NCI-H2107 treated with DMSO at 0.1 percent for 48 hours (cell line): ENCODE measurements at regions not wholly inside any gene's neighbourhood (a gene's known extent, or its start where the extent isn't known, plus 50 kb on each side); places are given as distances from the start of the nearest gene placed in this dataset.
"Not testable (repeated sequence)": the region's sequence is repeated elsewhere in the genome, so short reads cannot be mapped to it uniquely, and the experiment has no call there.

Experiments used
- DNase-seq: peaks from one replicate; lab custom pipeline; 2025; ENCODE audit not compliant: unreplicated experiment; lab: John Stamatoyannopoulos, UW

DNA sequence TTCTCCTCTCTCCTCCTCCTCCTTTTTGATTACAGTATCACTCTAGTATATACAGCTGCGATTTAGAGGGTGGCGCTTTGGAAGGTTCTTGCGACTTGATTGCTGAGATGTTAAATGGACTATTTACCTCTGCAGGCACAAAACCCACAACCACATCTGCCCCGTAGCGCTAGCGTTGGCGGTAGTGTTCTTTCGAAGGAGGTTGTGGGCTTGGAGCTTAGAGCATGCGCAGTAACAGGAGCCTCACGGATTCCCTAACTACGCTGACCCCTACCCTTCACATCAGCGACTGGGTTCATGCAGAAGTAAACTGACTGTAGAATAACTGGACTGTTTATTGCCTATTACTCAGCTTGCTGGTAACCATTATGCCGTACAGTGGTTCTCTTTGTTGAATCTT lies 58.0 kb downstream of the CGGBP1 start:
- no peak for DNase-seq

DNA sequence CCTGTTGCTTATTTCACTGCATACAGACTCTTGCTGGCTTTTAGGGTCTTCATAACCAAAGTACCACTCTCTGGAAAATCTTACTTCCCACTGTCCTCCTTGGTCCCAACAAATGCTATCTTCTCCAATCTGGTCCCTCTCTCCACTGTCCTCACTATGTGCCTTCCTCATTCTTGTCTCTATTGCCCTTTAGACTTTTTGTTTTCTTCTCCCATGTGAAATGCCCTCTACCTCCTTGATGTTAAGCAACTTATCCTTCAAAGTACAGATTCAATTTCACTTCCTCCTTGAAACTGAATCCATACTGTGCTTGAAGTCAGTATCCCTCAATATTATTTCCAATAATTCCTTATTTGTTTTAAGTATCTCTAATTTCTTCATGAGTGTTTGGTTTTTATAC lies 60.8 kb downstream of the CGGBP1 start:
- DNase-seq: no peak

DNA sequence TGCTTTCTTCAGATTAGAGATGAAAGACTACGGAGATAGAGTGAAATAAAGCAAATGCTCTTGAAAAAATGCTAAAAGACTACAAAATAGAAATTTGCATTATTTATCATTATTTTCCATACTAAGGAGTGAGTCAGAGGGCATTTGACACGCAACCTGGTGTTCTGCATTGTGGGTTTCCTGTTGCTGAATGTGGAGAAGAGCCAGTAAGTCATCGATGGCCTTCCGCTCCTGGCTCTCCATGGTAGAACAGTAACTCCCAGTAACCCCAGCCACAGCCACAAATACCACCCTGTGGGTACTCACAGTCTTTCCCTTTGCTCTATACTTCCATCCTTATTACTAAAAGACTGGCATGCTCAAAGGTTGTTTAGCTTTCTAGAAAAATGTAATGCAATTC lies 61.5 kb downstream of the CGGBP1 start:
- DNase-seq: no peak

DNA sequence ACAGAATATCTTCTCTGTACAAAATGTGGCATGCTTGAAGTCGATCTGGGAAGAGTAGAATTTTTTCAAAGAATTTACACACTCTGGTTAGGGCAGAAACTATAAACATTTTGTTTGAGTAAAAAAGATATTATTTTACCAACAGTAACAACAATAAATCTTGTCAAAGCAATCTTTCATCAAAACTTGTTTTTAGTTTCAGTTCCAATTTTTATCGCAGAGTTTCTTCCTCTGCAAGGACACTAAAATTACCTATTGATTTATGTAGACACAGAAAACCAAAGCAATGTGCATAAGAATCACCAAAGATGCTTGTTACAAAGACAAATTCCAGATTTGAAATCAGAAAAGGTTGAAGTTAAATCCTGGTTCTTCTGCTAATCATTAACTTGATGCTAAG lies 61.9 kb downstream of the CGGBP1 start:
- no peak for DNase-seq

DNA sequence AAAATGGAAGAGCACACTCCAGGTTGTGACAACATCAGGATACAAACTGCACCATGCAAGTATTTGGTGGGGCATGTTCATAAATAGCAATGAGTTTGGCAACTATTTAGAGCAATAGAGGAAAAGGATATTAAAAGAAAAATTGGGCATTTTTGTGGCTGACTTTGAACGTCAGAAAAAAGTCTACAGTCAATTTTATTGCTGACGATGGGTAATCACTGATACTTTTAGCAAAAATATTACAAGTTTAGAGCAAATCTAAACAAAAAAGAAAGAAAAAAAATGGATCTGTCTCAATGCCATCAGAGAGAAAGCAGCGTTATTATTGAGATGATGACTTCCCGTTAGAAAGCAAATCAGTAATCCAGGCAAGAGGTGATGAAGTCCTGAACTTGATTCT lies 65.2 kb downstream of the CGGBP1 start:
- no peak for DNase-seq

DNA sequence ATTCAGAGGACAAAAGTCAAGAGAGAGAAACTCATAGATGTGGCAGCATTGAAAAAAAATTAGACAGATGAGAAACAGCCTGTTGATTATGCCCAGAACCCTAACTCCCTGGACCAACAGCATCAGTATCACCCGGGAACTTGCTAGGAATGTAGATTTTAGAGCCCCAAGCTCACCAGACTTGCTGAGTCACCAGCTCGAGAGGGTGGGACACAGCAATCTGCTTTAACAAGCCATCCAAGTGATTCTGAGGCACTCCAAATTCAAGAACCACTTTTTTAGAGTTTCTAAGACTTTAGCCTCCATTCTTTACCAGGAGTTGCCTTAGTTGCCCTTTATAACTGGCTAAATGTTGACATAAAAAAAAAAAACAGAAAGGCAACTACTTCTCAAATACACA lies 70.9 kb downstream of the CGGBP1 start:
- no peak for DNase-seq

DNA sequence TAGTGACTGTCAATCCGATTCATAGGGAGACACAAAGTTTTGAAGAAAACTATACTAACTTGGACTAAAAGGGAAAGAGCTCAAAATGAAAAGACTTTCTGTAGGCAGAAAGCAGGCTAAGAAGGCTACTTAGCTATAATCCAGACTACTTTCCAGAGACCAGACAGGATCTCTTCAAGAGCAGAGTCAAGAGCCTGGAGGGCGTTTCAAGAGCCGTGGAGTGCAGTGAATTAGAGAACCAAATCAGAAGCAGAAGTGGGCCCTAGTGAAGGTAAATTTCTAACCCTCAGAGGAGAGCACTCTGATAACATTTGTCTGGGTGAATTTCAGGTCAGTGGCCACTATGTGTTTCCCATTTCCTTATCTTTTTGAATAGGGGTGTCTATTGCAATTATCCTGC lies 76.4 kb downstream of the CGGBP1 start:
- no peak for DNase-seq

DNA sequence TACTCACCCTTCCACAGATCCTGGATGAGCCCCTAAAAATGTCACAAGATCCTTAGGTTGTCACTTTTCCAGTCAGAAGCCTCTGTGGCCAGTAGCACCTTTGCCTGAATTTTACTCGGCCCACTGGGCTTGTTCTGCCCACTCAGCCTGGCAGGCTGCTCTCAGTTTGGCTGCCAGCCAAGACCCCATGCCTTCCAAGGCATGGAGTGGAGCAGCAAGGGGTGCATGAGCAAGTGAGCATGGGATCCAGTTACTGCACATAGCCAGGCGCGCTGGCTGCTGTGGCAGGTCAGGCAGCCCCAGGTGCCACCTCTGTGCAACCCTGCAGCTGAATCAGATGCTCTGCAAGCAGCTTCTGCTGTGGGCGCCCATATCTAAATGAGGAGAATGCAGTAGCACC lies 79.3 kb downstream of the CGGBP1 start:
- no peak for DNase-seq

DNA sequence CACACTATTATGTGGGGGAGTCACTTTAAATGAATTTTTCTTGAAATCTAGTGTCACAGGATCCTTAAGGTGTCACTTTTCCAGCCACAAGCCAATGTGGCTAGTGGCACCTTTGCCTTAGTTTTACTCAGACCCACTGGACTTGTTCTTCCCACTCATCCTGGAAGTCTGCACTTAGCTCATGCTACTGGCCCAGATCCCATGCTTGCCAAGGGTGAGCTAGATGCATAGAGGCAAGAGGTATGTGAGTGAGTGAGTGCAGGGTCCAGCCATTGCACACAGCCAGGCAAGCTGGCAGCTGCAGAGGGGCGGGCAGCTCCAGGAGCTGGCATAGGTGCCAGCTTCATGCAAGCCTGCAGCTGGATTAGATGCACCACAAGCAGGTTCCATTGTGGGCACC lies 81.0 kb downstream of the CGGBP1 start:
- DNase-seq: no peak

DNA sequence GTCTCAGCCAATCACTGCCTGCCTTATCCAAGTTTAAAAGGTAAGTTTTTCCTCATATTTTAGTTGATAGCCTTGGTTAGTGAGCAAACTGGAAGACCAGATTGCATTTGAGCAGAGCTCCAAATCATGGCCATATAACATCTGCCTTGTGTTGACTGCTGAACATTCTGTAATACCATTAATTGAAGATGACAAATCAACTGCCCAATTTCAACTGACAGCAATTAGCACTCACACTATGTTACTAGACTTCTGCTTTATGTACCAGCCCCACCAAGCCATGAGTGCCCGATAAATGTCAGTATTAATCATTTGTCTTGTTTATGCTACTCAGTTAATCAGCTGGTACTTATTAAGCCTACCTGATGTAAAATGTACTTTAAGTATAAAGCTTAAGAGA lies 83.1 kb downstream of the CGGBP1 start:
- no peak for DNase-seq

DNA sequence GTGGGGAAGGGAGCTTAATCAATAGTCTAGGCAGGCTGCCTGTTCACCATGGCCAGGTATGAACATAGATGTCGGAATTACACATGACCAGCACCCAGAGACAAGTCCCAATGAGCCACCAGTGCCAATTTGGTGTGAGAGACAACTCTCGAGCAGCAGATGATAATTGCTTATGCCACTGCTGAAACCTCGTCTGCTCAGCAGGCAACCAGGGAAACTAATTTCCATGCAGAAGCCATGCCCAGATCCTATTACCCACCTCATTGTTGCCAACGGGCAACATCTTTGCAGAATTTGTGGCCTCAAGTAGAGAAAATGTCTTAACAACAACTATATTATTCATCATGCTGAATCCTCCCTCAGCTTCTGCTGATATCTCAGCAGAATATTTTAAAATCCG lies 84.9 kb downstream of the CGGBP1 start:
- DNase-seq: no peak

DNA sequence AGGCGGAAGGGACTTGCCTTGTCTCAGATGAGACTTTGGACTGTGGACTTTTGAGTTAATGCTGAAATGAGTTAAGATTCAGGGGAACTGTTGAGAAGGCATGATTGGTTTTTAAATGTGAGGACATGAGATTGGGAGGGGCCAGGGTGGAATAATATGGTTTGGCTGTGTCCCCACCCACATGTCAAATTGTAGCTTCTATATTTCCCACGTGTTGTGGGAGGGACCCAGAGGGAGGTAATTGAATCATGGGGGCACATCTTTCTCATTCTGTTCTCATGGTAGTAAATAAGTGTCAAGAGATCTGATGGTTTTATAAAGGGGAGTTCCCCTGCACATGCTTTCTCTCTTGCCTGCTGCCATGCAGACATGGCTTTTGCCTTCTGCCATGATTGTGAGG lies 89.2 kb downstream of the CGGBP1 start:
- no peak for DNase-seq

DNA sequence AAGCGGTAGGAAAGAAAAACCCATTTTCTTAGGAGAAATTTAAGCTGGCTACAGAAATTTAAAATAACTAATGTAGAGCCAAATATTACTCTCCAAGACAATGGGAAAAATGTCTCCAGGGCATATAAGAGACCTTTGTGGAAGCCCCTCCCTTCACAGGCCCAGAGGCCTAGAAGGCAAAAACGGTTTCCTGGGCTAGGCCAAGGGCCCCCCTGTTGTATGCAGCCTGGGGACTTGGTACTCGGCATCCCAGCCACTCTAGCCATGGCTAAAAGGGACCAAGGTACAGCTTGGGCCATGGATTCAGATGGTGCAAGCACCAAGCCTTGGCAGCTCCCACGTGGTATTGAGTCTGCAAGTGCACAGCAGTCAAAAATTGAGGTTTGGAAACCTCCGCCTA lies 90.1 kb downstream of the CGGBP1 start:
- DNase-seq: no peak

DNA sequence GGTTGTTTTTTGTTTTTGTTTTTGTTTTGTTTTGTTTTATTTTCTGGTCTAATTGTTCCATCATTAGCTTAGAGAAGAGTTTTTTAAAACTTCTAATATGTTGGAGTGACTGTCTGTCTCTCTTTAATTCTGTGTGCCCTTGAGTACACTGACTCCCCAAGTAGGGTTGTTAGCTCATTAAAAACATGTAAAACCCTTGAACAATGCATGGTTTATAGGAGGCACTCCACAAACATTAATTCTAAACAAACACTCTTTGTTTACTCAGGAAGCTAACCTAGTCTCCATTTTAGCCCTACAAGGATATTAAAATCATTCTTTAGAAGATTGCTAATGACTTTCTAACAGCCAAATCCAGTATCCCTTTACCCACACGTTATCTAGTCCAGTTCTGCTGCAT lies 100.5 kb downstream of the CGGBP1 start:
- DNase-seq: no peak

DNA sequence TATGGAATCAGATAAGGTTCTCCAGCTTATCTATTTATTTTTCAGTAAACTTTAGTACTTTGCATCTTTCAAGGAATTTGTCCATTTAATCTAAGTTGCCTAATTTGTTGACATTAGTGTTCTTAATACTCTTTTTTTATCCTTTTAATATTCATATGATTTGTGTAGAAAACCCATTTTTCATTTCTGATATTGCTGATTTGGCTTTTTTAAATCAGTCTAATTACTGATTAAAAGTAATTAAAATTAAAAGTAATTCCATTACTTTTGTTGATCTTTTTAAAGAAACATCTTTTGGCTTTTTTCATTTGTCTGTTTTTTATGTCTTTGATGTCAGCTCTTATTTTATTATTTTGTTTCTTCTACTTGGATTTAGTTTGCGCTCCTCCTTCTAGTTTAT lies 101.2 kb downstream of the CGGBP1 start:
- DNase-seq: no peak

DNA sequence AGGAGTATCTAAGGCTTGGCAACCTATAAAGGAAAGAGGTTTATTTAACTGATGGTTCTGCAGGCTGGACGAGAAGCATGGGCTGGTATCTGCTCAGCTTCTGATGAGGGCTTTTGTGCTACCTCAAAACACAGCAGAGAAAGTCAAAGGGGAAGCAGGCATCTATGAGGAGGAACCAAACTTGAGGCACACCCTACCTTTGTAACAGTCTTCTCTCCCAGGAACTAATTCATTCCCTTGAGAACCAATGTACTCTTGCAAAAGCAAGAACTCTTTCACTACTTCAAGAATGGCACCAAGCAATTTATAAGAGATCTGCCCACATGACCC lies 109.0 kb downstream of the CGGBP1 start:
- no peak for DNase-seq

DNA sequence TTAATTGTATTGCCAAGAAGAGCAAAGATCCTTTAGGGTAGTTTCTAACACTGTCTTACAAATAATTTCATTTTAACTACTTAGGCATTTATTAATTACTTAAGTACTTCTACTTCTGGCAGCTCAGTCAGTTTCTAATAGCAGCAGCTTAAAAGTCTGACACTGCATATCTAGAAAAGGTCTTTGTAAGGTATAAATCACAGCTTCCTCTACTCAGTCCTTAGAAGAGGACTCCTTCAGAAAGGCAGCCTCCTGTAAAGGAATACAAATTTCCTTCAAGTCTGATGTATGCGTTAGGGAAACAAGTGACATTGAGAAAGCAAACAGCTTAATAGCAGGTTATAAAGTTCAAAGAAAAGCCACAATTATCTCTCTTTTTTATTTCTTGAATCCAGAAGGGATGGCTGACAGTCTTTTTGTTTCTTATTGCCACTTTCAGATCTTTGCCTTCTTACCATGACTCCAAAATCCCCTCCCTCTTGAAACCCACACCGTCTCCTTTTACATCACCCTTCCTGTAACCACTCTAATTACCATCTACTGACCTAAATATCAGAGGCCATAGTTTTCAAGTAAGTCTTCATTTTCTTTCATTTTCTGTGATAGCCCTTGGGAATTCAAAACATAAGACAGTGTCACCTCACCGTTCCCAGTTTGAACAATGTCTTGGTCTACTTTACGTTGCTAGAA lies 109.5 kb downstream of the CGGBP1 start:
- DNase-seq: no peak

DNA sequence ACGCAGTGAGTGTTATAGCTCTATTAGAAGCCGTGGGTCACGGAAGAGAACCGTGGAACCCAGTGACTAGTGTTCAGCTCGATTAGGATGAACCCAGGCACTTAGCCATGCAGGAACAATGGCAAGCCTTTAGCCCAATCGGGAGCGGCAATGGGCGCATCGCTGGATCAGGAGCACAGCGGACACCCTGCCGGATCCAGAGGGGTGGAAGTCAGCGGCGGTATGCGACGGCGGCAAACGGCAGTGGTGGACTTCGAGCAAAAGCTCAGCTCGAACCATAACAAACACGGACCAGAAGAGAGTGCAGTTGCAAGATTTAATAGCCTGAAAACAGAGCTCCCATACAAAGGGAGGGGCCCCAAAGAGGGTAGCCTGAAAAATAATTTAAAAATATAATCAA lies 112.8 kb downstream of the CGGBP1 start:
- DNase-seq: not testable (repeated sequence)

DNA sequence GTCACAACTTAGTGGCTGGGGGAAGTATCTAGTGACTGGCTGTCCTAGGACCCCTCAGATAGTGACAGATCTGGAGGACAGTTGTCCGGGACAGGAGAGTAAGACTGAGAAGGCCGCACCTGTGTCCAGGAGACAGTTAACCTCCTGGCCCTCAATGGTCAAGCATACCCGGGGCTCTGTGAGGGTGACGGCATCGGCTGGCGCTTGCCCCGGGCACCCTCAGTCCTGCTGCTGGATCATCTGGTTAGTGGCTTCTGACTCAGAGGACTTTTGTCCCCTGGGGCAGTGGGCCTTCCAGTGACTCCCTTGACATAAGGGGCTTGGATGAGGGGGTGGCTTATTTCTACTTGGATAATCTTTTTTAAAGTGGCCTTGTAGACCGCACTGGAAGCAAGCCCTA lies 116.5 kb downstream of the CGGBP1 start:
- not testable (repeated sequence) for DNase-seq

DNA sequence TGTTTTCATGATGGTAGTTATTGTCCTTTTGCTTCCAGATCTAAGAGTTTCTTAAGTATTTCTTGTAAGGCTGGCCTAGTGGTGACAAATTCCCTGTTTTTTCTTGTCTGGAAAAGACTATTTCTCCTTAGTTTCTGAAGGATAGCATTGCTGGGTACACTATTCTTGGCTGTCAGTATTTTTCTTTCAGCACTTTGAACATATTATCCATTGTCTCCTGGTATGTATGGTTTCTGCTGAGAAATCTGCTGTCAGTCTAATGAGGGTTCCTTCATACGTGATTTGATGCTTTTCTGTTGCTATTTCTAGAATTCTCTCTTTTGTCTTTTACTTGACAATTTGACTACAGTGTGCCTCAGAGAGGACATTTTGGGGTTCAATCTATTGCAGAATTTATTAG lies 134.3 kb downstream of the CGGBP1 start:
- no peak for DNase-seq

DNA sequence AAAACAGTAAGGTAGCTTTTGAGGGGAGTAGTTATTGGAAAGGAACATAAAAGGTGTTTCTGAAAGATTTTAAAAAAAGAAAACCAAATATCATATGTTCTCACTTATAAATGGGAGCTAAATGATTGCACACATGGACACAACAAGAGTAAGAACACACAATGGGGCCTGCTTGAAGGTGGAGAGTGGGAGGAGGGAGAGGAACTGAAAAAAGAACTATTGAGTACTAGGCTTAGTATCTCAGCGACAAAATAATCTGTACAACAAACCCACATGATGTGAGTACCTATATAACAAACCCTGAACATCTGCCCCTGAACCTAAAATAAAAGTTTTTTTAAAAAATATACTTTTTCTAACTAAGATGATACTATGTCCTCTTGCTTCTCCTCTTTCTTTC lies 138.3 kb downstream of the CGGBP1 start:
- DNase-seq: no peak

DNA sequence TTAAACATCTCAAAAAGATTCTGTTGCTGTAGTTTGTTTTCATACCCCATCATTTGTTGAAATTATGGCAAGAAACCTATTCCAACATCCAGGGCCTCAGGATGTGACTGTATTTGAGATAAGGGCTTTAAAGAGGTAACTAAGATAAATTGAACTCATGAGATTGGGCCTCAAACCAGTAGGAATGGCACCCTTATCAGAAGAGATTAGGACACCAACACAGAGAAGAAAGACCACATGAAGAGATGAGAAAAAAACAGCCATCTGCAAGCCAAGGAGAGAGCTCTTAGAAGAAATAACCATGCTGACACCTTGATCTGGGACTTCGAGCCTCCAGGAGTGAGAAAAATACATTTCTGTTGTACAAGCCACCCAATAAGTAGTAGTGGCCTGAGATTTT lies 157.7 kb downstream of the CGGBP1 start:
- no peak for DNase-seq

DNA sequence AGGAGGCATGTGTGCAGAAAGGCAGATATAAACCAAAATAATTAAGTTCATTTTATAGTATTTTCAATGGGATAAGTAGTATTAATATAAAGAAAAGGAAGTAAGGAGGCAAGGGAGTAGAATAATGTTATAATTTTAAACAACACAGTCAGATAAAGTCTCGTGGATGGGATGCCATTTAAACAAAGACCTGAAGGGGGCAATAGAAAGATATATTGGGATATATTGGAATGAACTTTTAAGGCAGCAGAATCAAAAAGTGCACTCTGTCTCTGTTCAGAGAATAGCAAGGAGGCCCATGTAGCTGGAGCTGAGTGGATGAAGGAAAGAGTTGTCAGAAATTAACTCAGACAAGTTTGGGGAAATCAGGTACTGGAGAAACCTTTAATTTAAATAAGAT lies 158.7 kb downstream of the CGGBP1 start:
- DNase-seq: no peak

DNA sequence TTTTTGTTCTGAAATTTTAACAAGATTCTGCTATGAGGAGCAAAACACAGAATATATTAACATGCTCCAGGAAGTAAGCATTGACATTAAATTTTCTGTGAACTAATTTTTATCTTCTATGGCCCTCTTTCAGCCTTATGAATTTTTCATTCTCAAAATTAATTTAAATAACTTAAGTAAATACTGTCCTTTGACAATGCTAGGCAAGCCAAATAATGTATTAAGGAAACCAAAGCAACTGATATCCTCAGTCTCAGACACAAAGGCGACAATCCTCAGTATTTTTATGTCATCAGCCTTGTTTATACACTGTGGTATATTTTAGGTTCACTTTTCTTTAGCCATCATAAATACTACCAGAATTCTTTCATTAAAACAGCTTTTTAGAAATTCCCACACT lies 159.8 kb downstream of the CGGBP1 start:
- no peak for DNase-seq
